ENCODE measurements at regions not wholly inside any gene's neighbourhood (a gene's known extent, or its start where the extent isn't known, plus 50 kb on each side); places are given as distances from the start of the nearest gene placed in this dataset.

GRCh38 chr2:111678161-111678560 lies 205.8 kb downstream of the ANAPC1 start:
- TF ChIP-seq NFIC (IDR thresholded peaks at IDR 0.05; ENCODE audit: borderline replicate concordance) (no peak), RAD21 (IDR thresholded peaks at IDR 0.05; ENCODE audit: low read length) (no peak), RFX5 (IDR thresholded peaks at IDR 0.05; ENCODE audit: low read length) (no peak), TEAD4 (IDR thresholded peaks at IDR 0.05; ENCODE audit: borderline replicate concordance, insufficient read depth) (no peak), RCOR1 (IDR thresholded peaks at IDR 0.05; ENCODE audit: low read length) (no peak), TAF1 (IDR thresholded peaks at IDR 0.05; ENCODE audit: borderline replicate concordance, low read depth, low read length) (no peak), GABPA (IDR thresholded peaks at IDR 0.05; ENCODE audit: low read depth) (no peak), FOXM1 (IDR thresholded peaks at IDR 0.05; ENCODE audit: low read depth) (no peak), EP300 (IDR thresholded peaks at IDR 0.05; ENCODE audit: borderline replicate concordance in 1 of 2, low read depth in 1 of 2, low read length in 1 of 2) (no peak)
- TF ChIP-seq, protein P1, sequence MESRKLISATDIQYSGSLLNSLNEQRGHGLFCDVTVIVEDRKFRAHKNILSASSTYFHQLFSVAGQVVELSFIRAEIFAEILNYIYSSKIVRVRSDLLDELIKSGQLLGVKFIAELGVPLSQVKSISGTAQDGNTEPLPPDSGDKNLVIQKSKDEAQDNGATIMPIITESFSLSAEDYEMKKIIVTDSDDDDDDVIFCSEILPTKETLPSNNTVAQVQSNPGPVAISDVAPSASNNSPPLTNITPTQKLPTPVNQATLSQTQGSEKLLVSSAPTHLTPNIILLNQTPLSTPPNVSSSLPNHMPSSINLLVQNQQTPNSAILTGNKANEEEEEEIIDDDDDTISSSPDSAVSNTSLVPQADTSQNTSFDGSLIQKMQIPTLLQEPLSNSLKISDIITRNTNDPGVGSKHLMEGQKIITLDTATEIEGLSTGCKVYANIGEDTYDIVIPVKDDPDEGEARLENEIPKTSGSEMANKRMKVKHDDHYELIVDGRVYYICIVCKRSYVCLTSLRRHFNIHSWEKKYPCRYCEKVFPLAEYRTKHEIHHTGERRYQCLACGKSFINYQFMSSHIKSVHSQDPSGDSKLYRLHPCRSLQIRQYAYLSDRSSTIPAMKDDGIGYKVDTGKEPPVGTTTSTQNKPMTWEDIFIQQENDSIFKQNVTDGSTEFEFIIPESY (IDR thresholded peaks at IDR 0.05; ENCODE audit: borderline replicate concordance, low read depth), result no peak
- no peaks in the 10 kb centered on the region for H3K9me3 ChIP-seq
- no peaks in the 10 kb centered on the region for H4K20me1 ChIP-seq (ENCODE audit: insufficient read depth)
- POLR2A ChIA-PET, result no interaction called here
- no peak overlapping the region for H3K27ac ChIP-seq (ENCODE audit: low read depth in 2 of 2, low read length in 1 of 2)
- H3K79me2 ChIP-seq (ENCODE audit: insufficient read depth), result no peaks in the 10 kb centered on the region
- CTCF ChIA-PET, result interaction anchor here (0.9 to 1.4 kb wide), 2 partner anchors 9 to 14 kb away, joined by 3 to 5 read pairs; no protein-coding TSS in a partner anchor
- WGBS (ENCODE audit: low lambda C conversion rate), result 95% methylated on average over 7 of the region's 7 CpGs
- H3K4me2 ChIP-seq, result no peak overlapping the region
- H2AFZ ChIP-seq (ENCODE audit: low read depth), result no peak overlapping the region
- no peaks in the 10 kb centered on the region for H3K9me2 ChIP-seq
- H3K27me3 ChIP-seq (ENCODE audit: insufficient read depth), result no peaks in the 10 kb centered on the region
- H3K4me3 ChIP-seq (ENCODE audit: low read depth in 2 of 2, low read length in 1 of 2), result no peak overlapping the region
- H3K36me3 ChIP-seq (replicated peaks in 1 of 2; ENCODE audit: control insufficient read depth in 1 of 2, insufficient read depth in 2 of 2, low read length in 1 of 2), result no peaks in the 10 kb centered on the region
- peaks cover 0 to 7% of the 10 kb centered on the region in 2 experiments; a peak in 1 of 4 replicates for H3K4me1 ChIP-seq (ENCODE audit: control insufficient read depth in 1 of 2, insufficient read depth in 2 of 2, low read depth in 1 of 2, low read length in 1 of 2)
- no peak overlapping the region for H3K9ac ChIP-seq
- no peak for DNase-seq
- H3F3A ChIP-seq (replicated peaks; ENCODE audit: insufficient read depth), result no peaks in the 10 kb centered on the region

DNA sequence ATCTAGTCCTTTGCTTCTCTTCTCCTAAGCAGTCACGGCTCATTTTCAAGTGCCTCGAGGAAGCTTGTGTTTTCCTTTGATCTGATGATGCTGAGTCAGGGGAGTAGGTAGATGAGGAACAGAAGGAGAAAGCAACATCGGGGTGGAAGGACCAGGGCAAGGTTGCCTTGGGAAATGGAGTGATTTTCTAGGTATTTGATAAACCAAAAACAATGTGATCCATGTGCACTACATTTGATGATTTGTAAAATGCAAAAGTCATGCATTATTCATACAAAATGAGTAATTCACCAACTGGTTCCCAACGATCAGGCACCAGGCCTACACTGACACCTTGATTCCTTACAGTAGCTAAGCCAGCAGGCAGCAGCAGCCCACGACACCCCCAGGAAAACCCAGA lies 205.3 kb downstream of the ANAPC1 start:
- Histone ChIP-seq H2AFZ (ENCODE audit: low read depth) (no peak overlapping the region), H3K27me3 (ENCODE audit: insufficient read depth) (no peaks in the 10 kb centered on the region), H3K9me3 (no peaks in the 10 kb centered on the region), H3K27ac (ENCODE audit: low read depth in 2 of 2, low read length in 1 of 2) (no peak overlapping the region), H3K4me2 (no peak overlapping the region), H3K9ac (no peak overlapping the region), H3K79me2 (ENCODE audit: insufficient read depth) (no peaks in the 10 kb centered on the region), H3K36me3 (replicated peaks in 1 of 2; ENCODE audit: control insufficient read depth in 1 of 2, insufficient read depth in 2 of 2, low read length in 1 of 2) (no peaks in the 10 kb centered on the region), H3K4me3 (ENCODE audit: low read depth in 2 of 2, low read length in 1 of 2) (no peak overlapping the region), H3K4me1 (ENCODE audit: control insufficient read depth in 1 of 2, insufficient read depth in 2 of 2, low read depth in 1 of 2, low read length in 1 of 2) (peaks cover 0 to 5% of the 10 kb centered on the region in 2 experiments; a peak in 1 of 4 replicates), H3K9me2 (no peaks in the 10 kb centered on the region), H3F3A (replicated peaks; ENCODE audit: insufficient read depth) (no peaks in the 10 kb centered on the region), H4K20me1 (ENCODE audit: insufficient read depth) (no peaks in the 10 kb centered on the region)
- POLR2A ChIA-PET, result no interaction called here
- no peak for DNase-seq
- CTCF ChIA-PET, result interaction anchor here (1.4 kb wide), 1 partner anchor 9 kb away, joined by 5 read pairs; no protein-coding TSS in a partner anchor
- 50% methylated on average over 5 of the region's 5 CpGs for WGBS (ENCODE audit: low lambda C conversion rate)
- TF ChIP-seq, protein P2, sequence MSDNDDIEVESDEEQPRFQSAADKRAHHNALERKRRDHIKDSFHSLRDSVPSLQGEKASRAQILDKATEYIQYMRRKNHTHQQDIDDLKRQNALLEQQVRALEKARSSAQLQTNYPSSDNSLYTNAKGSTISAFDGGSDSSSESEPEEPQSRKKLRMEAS (IDR thresholded peaks at IDR 0.05; ENCODE audit: low read depth), result no peak
- no peak for TF ChIP-seq MEF2A (IDR thresholded peaks at IDR 0.05; ENCODE audit: borderline replicate concordance, low read depth)
- TF ChIP-seq YY1 (IDR thresholded peaks at IDR 0.05; ENCODE audit: low read depth), result no peak
- TF ChIP-seq MXI1 (IDR thresholded peaks at IDR 0.05; ENCODE audit: low read depth, low read length), result no peak
